A549 (cell line): ENCODE measurements at regions not wholly inside any gene's neighbourhood (a gene's known extent, or its start where the extent isn't known, plus 50 kb on each side); places are given as distances from the start of the nearest gene placed in this dataset.

Source experiments
- ATAC-seq, 2 experiments: fragments of 200-7000 bp in 1 of 2; fragments of >200 bp in 1 of 2; cut with Nextera tagmentation in 1 of 2; cut with Tn5 transposase in 1 of 2; 3 replicates each; pipeline versions ENCODE4 v1.8.0 to v1.9.1; 2018 to 2020; ENCODE audit warnings: mild to moderate bottlenecking in 1 of 2, moderate library complexity in 1 of 2
- CTCF ChIA-PET: fragments of 300-600 bp; sonication (Branson Sonifier 250); formaldehyde crosslinking; extraction: SDS; loops from one replicate; lab custom pipeline; 2021; ENCODE audit warnings: antibody characterized with exemption, inconsistent platforms; lab: Yijun Ruan, JAX
- POLR2A ChIA-PET: fragments of 350-600 bp; formaldehyde crosslinking; extraction: SDS; loops from one replicate; lab custom pipeline; 2021; ENCODE audit warnings: antibody characterized with exemption, inconsistent platforms; lab: Yijun Ruan, JAX
- DNase-seq, 2 experiments: peaks; one replicate each; pipeline versions ENCODE4 v3.0.0 to v3.0.0-alpha.2; 2011 to 2016; ENCODE audit warnings: low read depth in 1 of 2, low spot score in 1 of 2
- FAIRE-seq: peaks from 2 replicates; lab custom pipeline; 2011; peaks lifted over from hg19 to GRCh38; lab: Jason Lieb, UNC
- H3K27ac ChIP-seq, 2 experiments: fragments of >200 bp; sonication (Bioruptor Twin); formaldehyde crosslinking; 3 replicates each; pipeline ENCODE4 v1.5.1; 2016 to 2017
- H3K4me1 ChIP-seq: fragments of >200 bp; sonication (Bioruptor Twin); formaldehyde crosslinking; 3 replicates; pipeline ENCODE4 v1.6.1; 2016
- H3K4me2 ChIP-seq: fragments of >200 bp; sonication (Bioruptor Twin); formaldehyde crosslinking; 3 replicates; pipeline ENCODE4 v1.6.1; 2016
- H3K4me3 ChIP-seq: fragments of >200 bp; sonication (Bioruptor Twin); formaldehyde crosslinking; 3 replicates; pipeline ENCODE4 v1.5.1; 2016
- H3K9me3 ChIP-seq: fragments of >200 bp; sonication (Bioruptor Twin); formaldehyde crosslinking; 3 replicates; pipeline ENCODE4 v1.6.1; 2016
- CBX2 ChIP-seq: fragments of 200-600 bp; sonication (generic); IDR thresholded peaks from 2 replicates; pipeline ENCODE4 v1.6.1; 2016; ENCODE audit warnings: low read depth, mild to moderate bottlenecking, borderline replicate concordance
- CHD2 ChIP-seq: fragments of 150-350 bp; IDR thresholded peaks from 2 replicates; pipeline ENCODE4 v1.6.1; 2014; ENCODE audit warnings: low read length; ENCODE audit not compliant: partially characterized antibody
- CTCF ChIP-seq: fragments of >200 bp; sonication (Bioruptor Twin); formaldehyde crosslinking; IDR thresholded peaks from 3 replicates; pipeline ENCODE4 v1.5.1; 2016
- E2F6 ChIP-seq: IDR thresholded peaks from 2 replicates; pipeline ENCODE4 v1.6.1; 2012; ENCODE audit warnings: low read depth, borderline replicate concordance
- ELK1 ChIP-seq: fragments of 150-350 bp; IDR thresholded peaks from 2 replicates; pipeline ENCODE4 v1.6.1; 2014; ENCODE audit warnings: low read depth, mild to moderate bottlenecking, low read length
- EP300 ChIP-seq, 2 experiments: fragments of >200 bp; sonication (Bioruptor Twin); formaldehyde crosslinking; IDR thresholded peaks; 2 replicates in 1 of 2; 3 replicates in 1 of 2; pipeline ENCODE4 v1.6.1; 2016 to 2017
- ESRRA ChIP-seq: fragments of 150-350 bp; IDR thresholded peaks from 2 replicates; pipeline ENCODE4 v1.6.1; 2014; ENCODE audit warnings: mild to moderate bottlenecking, low read length, borderline replicate concordance
- FOSL2 ChIP-seq, 2 experiments: fragments of 450-650 bp in 1 of 2; fragments of >200 bp in 1 of 2; sonication (Bioruptor Twin) in 1 of 2; formaldehyde crosslinking; IDR thresholded peaks; 2 replicates each; pipeline versions ENCODE4 v1.5.0 to v1.6.1; 2016 to 2020; ENCODE audit warnings: mild to moderate bottlenecking in 1 of 2, moderate library complexity in 1 of 2
- FOXS1 ChIP-seq: fragments of 250-450 bp; sonication (Bioruptor Pico); IDR thresholded peaks from 2 replicates; pipeline ENCODE4 v1.5.0; 2020; ENCODE audit warnings: mild to moderate bottlenecking, moderate library complexity
- HDAC2 ChIP-seq: fragments of 200-600 bp; sonication (generic); IDR thresholded peaks from 2 replicates; pipeline ENCODE4 v1.6.1; 2016
- HES2 ChIP-seq: fragments of >200 bp; sonication (Bioruptor Twin); formaldehyde crosslinking; IDR thresholded peaks from 2 replicates; pipeline ENCODE4 v1.6.1; 2016
- HMGXB4 ChIP-seq: fragments of 250-450 bp; sonication (Bioruptor Pico); IDR thresholded peaks from 2 replicates; pipeline ENCODE4 v1.5.0; 2021; ENCODE audit warnings: mild to moderate bottlenecking, moderate library complexity, borderline replicate concordance
- HOXA7 ChIP-seq: fragments of 250-450 bp; sonication (Bioruptor Pico); IDR thresholded peaks from 2 replicates; pipeline ENCODE4 v1.5.0; 2020; ENCODE audit warnings: mild to moderate bottlenecking, moderate library complexity
- JUNB ChIP-seq: fragments of >200 bp; sonication (Bioruptor Twin); formaldehyde crosslinking; IDR thresholded peaks from 2 replicates; pipeline ENCODE4 v1.6.1; 2016
- MAFK ChIP-seq: fragments of 450-650 bp; IDR thresholded peaks from 2 replicates; pipeline ENCODE4 v1.6.1; 2014; ENCODE audit not compliant: partially characterized antibody
- MAX ChIP-seq: IDR thresholded peaks from 2 replicates; pipeline ENCODE4 v1.6.1; 2012
- MYC ChIP-seq: IDR thresholded peaks from 2 replicates; pipeline ENCODE4 v1.6.1; 2012; ENCODE audit warnings: mild to moderate bottlenecking, inconsistent platforms, low read length, improper control_type of control experiment, borderline replicate concordance
- NFE2L2 ChIP-seq: fragments of 150-350 bp; conservative IDR thresholded peaks from 2 replicates; pipeline ENCODE4 v1.6.1; 2014; ENCODE audit warnings: low read length
- PHF8 ChIP-seq: fragments of 200-600 bp; sonication (generic); IDR thresholded peaks from 2 replicates; pipeline ENCODE4 v1.6.1; 2016; ENCODE audit warnings: low read depth, mild to moderate bottlenecking, antibody characterized with exemption, moderate library complexity, borderline replicate concordance
- RAD21 ChIP-seq, 2 experiments: fragments of >200 bp in 1 of 2; sonication (Bioruptor Twin) in 1 of 2; formaldehyde crosslinking in 1 of 2; IDR thresholded peaks in 1 of 2; conservative IDR thresholded peaks in 1 of 2; 2 replicates in 1 of 2; 3 replicates in 1 of 2; pipeline ENCODE4 v1.6.1; 2012 to 2018; ENCODE audit warnings: inconsistent platforms in 1 of 2
- RARB ChIP-seq: fragments of 250-450 bp; sonication (Bioruptor Pico); IDR thresholded peaks from 2 replicates; pipeline ENCODE4 v1.8.0; 2021; ENCODE audit warnings: mild to moderate bottlenecking, moderate library complexity
- RFX5 ChIP-seq: fragments of 450-650 bp; IDR thresholded peaks from 2 replicates; pipeline ENCODE4 v1.7.1; 2014; ENCODE audit warnings: antibody characterized with exemption, mild to moderate bottlenecking, moderate library complexity
- TP53 ChIP-seq: fragments of 250-450 bp; sonication (Bioruptor Pico); IDR thresholded peaks from 2 replicates; pipeline ENCODE4 v1.5.0; 2021; ENCODE audit warnings: mild to moderate bottlenecking, moderate library complexity
- ZC3H11A ChIP-seq: fragments of 450-650 bp; IDR thresholded peaks from 2 replicates; pipeline ENCODE4 v1.6.1; 2014; ENCODE audit warnings: antibody characterized with exemption, mild to moderate bottlenecking
- ZFP36 ChIP-seq: fragments of 450-650 bp; IDR thresholded peaks from 2 replicates; pipeline ENCODE4 v1.6.1; 2014; ENCODE audit warnings: borderline replicate concordance; ENCODE audit not compliant: partially characterized antibody
- WGBS: methylation state at CpG from one replicate; pipeline ENCODE4 v1.1.6; 2017; ENCODE audit errors: missing lambda C conversion rate; 5-methylcytosine and 5-hydroxymethylcytosine counted together
- TF ChIP-seq, protein P1 (sequence below): fragments of 200-600 bp; sonication (generic); IDR thresholded peaks from 2 replicates; pipeline ENCODE4 v1.6.1; 2016; ENCODE audit warnings: antibody characterized with exemption, mild to moderate bottlenecking, moderate library complexity

DNA sequence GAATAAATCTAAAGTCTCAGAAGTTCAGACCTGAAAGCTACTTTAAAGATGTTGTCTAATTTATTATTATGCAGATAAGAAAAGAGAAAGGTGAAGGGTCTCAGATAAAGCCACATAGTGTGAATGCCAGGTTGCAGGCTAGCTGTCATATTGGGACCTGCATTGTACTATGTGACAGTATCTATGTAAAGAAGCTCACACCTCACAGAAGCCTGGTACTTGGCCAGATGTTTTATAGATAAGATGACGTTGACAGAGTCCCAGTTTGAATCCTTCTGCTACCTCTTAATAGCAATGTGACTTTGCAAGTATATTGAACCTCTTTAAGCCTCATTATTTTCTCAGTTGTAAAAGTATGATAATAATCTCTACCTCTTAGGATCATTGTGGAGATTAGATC, 227.0 kb downstream of the SPRY1 start:
- Histone ChIP-seq H3K9me3 (no peaks in the 10 kb centered on the region), H3K4me2 (no peak overlapping the region), H3K4me1 (no peaks in the 10 kb centered on the region), H3K4me3 (no peak overlapping the region)
- ATAC-seq = no peak
- CTCF ChIA-PET = no interaction called here
- no peak for DNase-seq
- no peak for FAIRE-seq
- 23% methylated on average over 1 of the region's 1 CpG for WGBS
- TF ChIP-seq ESRRA = no peak
- TF ChIP-seq JUNB = no peak
- TF ChIP-seq EP300 (IDR thresholded peaks at IDR 0.05) = no peak
- no peak for TF ChIP-seq MAX
- TF ChIP-seq MAFK = no peak
- no peak for TF ChIP-seq HDAC2
- TF ChIP-seq HMGXB4 (CRISPR knock-in tag) = no peak
- TF ChIP-seq ZC3H11A = no peak
- TF ChIP-seq FOSL2 (IDR thresholded peaks at IDR 0.05) = no peak
- no peak for TF ChIP-seq FOSL2 (CRISPR knock-in tag; IDR thresholded peaks at IDR 0.05)
- TF ChIP-seq CHD2 = no peak
- TF ChIP-seq E2F6 = no peak
- TF ChIP-seq MYC = no peak
- no peak for TF ChIP-seq NFE2L2
- no peak for TF ChIP-seq ELK1
- TF ChIP-seq FOXS1 (CRISPR knock-in tag) = no peak
- TF ChIP-seq, all 56 proteins: peak for 0
- no peak overlapping the region for H3K27ac ChIP-seq
- POLR2A ChIA-PET = no interaction called here

GRCh38 chr4:123624959-123625358, 228.4 kb downstream of the SPRY1 start:
- H3K9me3 ChIP-seq = no peaks in the 10 kb centered on the region
- 11% methylated on average over 1 of the region's 1 CpG for WGBS
- DNase-seq = no peak

More at GRCh38 chr4:123624959-123625358, 228.4 kb downstream of the SPRY1 start:
- Histone ChIP-seq H3K27ac (no peak overlapping the region), H3K4me1 (no peaks in the 10 kb centered on the region), H3K4me2 (no peak overlapping the region), H3K4me3 (no peak overlapping the region)
- ATAC-seq (no peak), FAIRE-seq (no peak)
- no peak for TF ChIP-seq ELK1
- no peak for TF ChIP-seq CBX2
- TF ChIP-seq HES2 = no peak
- no peak for TF ChIP-seq RFX5
- TF ChIP-seq CTCF = no peak
- TF ChIP-seq PHF8 = no peak
- no peak for TF ChIP-seq HOXA7 (CRISPR knock-in tag)
- no peak for TF ChIP-seq TP53 (CRISPR knock-in tag)
- TF ChIP-seq ZC3H11A = no peak
- no peak for TF ChIP-seq RAD21 (conservative IDR thresholded peaks at IDR 0.05 in 1 of 2, IDR thresholded peaks at IDR 0.05 in 1 of 2)
- TF ChIP-seq RARB = no peak
- no peak for TF ChIP-seq ZFP36
- TF ChIP-seq CHD2 = no peak
- TF ChIP-seq EP300 (IDR thresholded peaks at IDR 0.05) = no peak
- no peak for TF ChIP-seq MYC
- TF ChIP-seq, protein P1, sequence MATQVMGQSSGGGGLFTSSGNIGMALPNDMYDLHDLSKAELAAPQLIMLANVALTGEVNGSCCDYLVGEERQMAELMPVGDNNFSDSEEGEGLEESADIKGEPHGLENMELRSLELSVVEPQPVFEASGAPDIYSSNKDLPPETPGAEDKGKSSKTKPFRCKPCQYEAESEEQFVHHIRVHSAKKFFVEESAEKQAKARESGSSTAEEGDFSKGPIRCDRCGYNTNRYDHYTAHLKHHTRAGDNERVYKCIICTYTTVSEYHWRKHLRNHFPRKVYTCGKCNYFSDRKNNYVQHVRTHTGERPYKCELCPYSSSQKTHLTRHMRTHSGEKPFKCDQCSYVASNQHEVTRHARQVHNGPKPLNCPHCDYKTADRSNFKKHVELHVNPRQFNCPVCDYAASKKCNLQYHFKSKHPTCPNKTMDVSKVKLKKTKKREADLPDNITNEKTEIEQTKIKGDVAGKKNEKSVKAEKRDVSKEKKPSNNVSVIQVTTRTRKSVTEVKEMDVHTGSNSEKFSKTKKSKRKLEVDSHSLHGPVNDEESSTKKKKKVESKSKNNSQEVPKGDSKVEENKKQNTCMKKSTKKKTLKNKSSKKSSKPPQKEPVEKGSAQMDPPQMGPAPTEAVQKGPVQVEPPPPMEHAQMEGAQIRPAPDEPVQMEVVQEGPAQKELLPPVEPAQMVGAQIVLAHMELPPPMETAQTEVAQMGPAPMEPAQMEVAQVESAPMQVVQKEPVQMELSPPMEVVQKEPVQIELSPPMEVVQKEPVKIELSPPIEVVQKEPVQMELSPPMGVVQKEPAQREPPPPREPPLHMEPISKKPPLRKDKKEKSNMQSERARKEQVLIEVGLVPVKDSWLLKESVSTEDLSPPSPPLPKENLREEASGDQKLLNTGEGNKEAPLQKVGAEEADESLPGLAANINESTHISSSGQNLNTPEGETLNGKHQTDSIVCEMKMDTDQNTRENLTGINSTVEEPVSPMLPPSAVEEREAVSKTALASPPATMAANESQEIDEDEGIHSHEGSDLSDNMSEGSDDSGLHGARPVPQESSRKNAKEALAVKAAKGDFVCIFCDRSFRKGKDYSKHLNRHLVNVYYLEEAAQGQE = no peak
- ChIA-PET POLR2A (no interaction called here), CTCF (no interaction called here)
